IMR-90 (cell line): ENCODE measurements at regions not wholly inside any gene's neighbourhood (a gene's known extent, or its start where the extent isn't known, plus 50 kb on each side); places are given as distances from the start of the nearest gene placed in this dataset.

Experiments
- ATAC-seq: fragments of 200-7000 bp; cut with Tn5 transposase; 2 replicates; pipeline ENCODE4 v1.9.1; 2020; ENCODE audit warnings: low read depth, mild to moderate bottlenecking, moderate library complexity
- BruUV-seq: library from RNA; stranded (reverse); fragments of 400-500 nt; replicated peaks from 2 replicates; lab custom pipeline; 2021; lab: Mats Ljungman, UMichigan
- CTCF ChIA-PET: fragments of 300-600 bp; formaldehyde crosslinking; extraction: SDS; loops from one replicate; lab custom pipeline; 2021; ENCODE audit warnings: antibody characterized with exemption; lab: Yijun Ruan, JAX
- POLR2A ChIA-PET: fragments of 300-600 bp; sonication (Branson Sonifier 250); formaldehyde crosslinking; loops from one replicate; lab custom pipeline; 2022; ENCODE audit warnings: antibody characterized with exemption; ENCODE audit not compliant: unreplicated experiment; lab: Charles Lee
- DNase-seq: peaks from one replicate; pipeline ENCODE4 v3.0.0; 2013
- H2AFZ ChIP-seq: replicated peaks from 2 replicates; pipeline ENCODE3; 2013; ENCODE audit warnings: low read length, mild to moderate bottlenecking; ENCODE audit not compliant: poor library complexity
- H2AK5ac ChIP-seq: 2 replicates; pipeline ENCODE4 v1.6.1; 2013; ENCODE audit warnings: low read depth, low read length, inconsistent platforms
- H2AK9ac ChIP-seq: replicated peaks from 2 replicates; pipeline ENCODE3; 2013; ENCODE audit warnings: mild to moderate bottlenecking, low read depth, low read length, moderate library complexity; ENCODE audit not compliant: poor library complexity
- H2BK120ac ChIP-seq: 2 replicates; pipeline ENCODE4 v1.6.1; 2013; ENCODE audit warnings: low read depth, low read length, inconsistent platforms
- H2BK15ac ChIP-seq: 3 replicates; pipeline ENCODE4 v1.6.1; 2013; ENCODE audit warnings: low read depth, low read length, inconsistent platforms
- H2BK20ac ChIP-seq: 2 replicates; pipeline ENCODE4 v1.6.1; 2013; ENCODE audit warnings: low read depth, mild to moderate bottlenecking, inconsistent platforms, low read length, moderate library complexity
- H2BK5ac ChIP-seq: 2 replicates; pipeline ENCODE4 v1.6.1; 2013; ENCODE audit warnings: mild to moderate bottlenecking, low read depth, low read length, inconsistent platforms; ENCODE audit not compliant: poor library complexity, severe bottlenecking
- H3K14ac ChIP-seq: replicated peaks from 2 replicates; pipeline ENCODE4 v1.6.1; 2013; ENCODE audit warnings: low read depth, low read length, inconsistent platforms
- H3K18ac ChIP-seq: 2 replicates; pipeline ENCODE4 v1.6.1; 2013; ENCODE audit warnings: low read depth, low read length, control low read depth
- H3K23ac ChIP-seq: 2 replicates; pipeline ENCODE4 v1.6.1; 2013; ENCODE audit warnings: low read depth, low read length, inconsistent platforms
- H3K27ac ChIP-seq: 2 replicates; pipeline ENCODE4 v1.5.1; 2013; ENCODE audit warnings: mild to moderate bottlenecking, control low read depth, low read length; ENCODE audit not compliant: insufficient read depth
- H3K27me3 ChIP-seq: 2 replicates; pipeline ENCODE4 v1.6.1; 2013; ENCODE audit warnings: low read length; ENCODE audit not compliant: control insufficient read depth, insufficient read depth
- H3K36me3 ChIP-seq: 2 replicates; pipeline ENCODE4 v1.6.1; 2013; ENCODE audit warnings: low read length, mixed read lengths; ENCODE audit not compliant: control insufficient read depth, insufficient read depth
- H3K4ac ChIP-seq: 2 replicates; pipeline ENCODE4 v1.6.1; 2013; ENCODE audit warnings: low read depth, low read length, inconsistent platforms
- H3K4me1 ChIP-seq: 2 replicates; pipeline ENCODE4 v1.6.1; 2013; ENCODE audit warnings: low read length, mixed read lengths; ENCODE audit not compliant: control insufficient read depth, insufficient read depth
- H3K4me2 ChIP-seq: 2 replicates; pipeline ENCODE4 v1.6.1; 2013; ENCODE audit warnings: low read depth, mild to moderate bottlenecking, control low read depth, low read length, moderate library complexity
- H3K4me3 ChIP-seq: 2 replicates; pipeline ENCODE4 v1.5.1; 2013; ENCODE audit warnings: low read depth, mild to moderate bottlenecking, control low read depth, low read length, moderate library complexity; ENCODE audit not compliant: insufficient read depth
- H3K56ac ChIP-seq: 2 replicates; pipeline ENCODE4 v1.6.1; 2013; ENCODE audit warnings: low read length, inconsistent platforms; ENCODE audit not compliant: insufficient read depth; ENCODE audit errors: extremely low read depth
- H3K79me1 ChIP-seq, 2 experiments: 2 replicates each; pipeline ENCODE4 v1.6.1; 2013; ENCODE audit warnings: low read length in 2 of 2, inconsistent platforms in 1 of 2, low read depth in 1 of 2
- H3K9ac ChIP-seq: 2 replicates; pipeline ENCODE4 v1.6.1; 2013; ENCODE audit warnings: low read depth, low read length, control low read depth
- H3K9me1 ChIP-seq: 2 replicates; pipeline ENCODE4 v1.6.1; 2013; ENCODE audit warnings: low read length, inconsistent platforms; ENCODE audit not compliant: insufficient read depth
- H3K9me3 ChIP-seq: 2 replicates; pipeline ENCODE4 v1.6.1; 2013; ENCODE audit warnings: low read length; ENCODE audit not compliant: control insufficient read depth, insufficient read depth
- H4K20me1 ChIP-seq: 2 replicates; pipeline ENCODE4 v1.6.1; 2013; ENCODE audit warnings: low read length, inconsistent platforms; ENCODE audit not compliant: insufficient read depth
- H4K5ac ChIP-seq: 2 replicates; pipeline ENCODE4 v1.6.1; 2013; ENCODE audit warnings: mild to moderate bottlenecking, low read depth, low read length, control low read depth
- H4K8ac ChIP-seq, 2 experiments: 2 replicates each; pipeline ENCODE4 v1.6.1; 2013; ENCODE audit warnings: low read depth in 2 of 2, low read length in 2 of 2, control low read depth in 1 of 2, inconsistent platforms in 1 of 2
- H4K91ac ChIP-seq: 2 replicates; pipeline ENCODE4 v1.6.1; 2013; ENCODE audit warnings: low read depth, low read length, inconsistent platforms; ENCODE audit not compliant: insufficient read depth
- CHD1 ChIP-seq: IDR thresholded peaks from 2 replicates; pipeline ENCODE4 v1.6.1; 2012; ENCODE audit warnings: low read depth, low read length, improper control_type of control experiment
- ELK1 ChIP-seq: fragments of 150-350 bp; IDR thresholded peaks from 2 replicates; pipeline ENCODE4 v1.6.1; 2016; ENCODE audit warnings: low read depth, mild to moderate bottlenecking, low read length, moderate library complexity, borderline replicate concordance
- MAFK ChIP-seq: IDR thresholded peaks from 2 replicates; pipeline ENCODE4 v1.6.1; 2012; ENCODE audit warnings: low read depth, low read length, improper control_type of control experiment
- MAZ ChIP-seq: IDR thresholded peaks from 2 replicates; pipeline ENCODE4 v1.6.1; 2012; ENCODE audit warnings: low read depth, mild to moderate bottlenecking, low read length, improper control_type of control experiment, moderate library complexity, borderline replicate concordance
- MXI1 ChIP-seq: IDR thresholded peaks from 2 replicates; pipeline ENCODE4 v1.6.1; 2012; ENCODE audit warnings: low read depth, mild to moderate bottlenecking, low read length, moderate library complexity, borderline replicate concordance
- RAD21 ChIP-seq: IDR thresholded peaks from 2 replicates; pipeline ENCODE4 v1.6.1; 2012; ENCODE audit warnings: low read length, improper control_type of control experiment
- RFX5 ChIP-seq: IDR thresholded peaks from 2 replicates; pipeline ENCODE4 v1.8.0; 2012; ENCODE audit warnings: low read depth, mild to moderate bottlenecking, low read length, moderate library complexity
- USF2 ChIP-seq: fragments of 150-350 bp; IDR thresholded peaks from 2 replicates; pipeline ENCODE4 v1.6.1; 2017; ENCODE audit warnings: mild to moderate bottlenecking, antibody characterized with exemption, low read length, low read depth
- WGBS, 2 experiments: methylation state at CpG; one replicate each; pipeline versions ENCODE4 v1.1.5 to v1.1.7; 2013; ENCODE audit warnings: missing lambda C conversion rate in 2 of 2; ENCODE audit not compliant: insufficient read length in 1 of 2; ENCODE audit errors: extremely low coverage in 2 of 2; 5-methylcytosine and 5-hydroxymethylcytosine counted together
- dilution Hi-C: fragments of 300-500 bp; cut with HindIII; formaldehyde crosslinking; loops from one replicate; pipeline ENCODE4 v1.14.3; 2018; ENCODE audit warnings: low sequenced_read_pairs; ENCODE audit not compliant: unreplicated experiment
- in situ Hi-C: fragments of 300-500 bp; cut with MboI; formaldehyde crosslinking; loops from 3 replicates; pipeline ENCODE4 v1.14.3; 2019; ENCODE audit warnings: low sequenced_read_pairs, inconsistent platforms, mixed read lengths
- intact Hi-C: fragments of 100-400 bp; cut with micrococcal nuclease; formaldehyde crosslinking; loops from 2 replicates; pipeline ENCODE4 v1.10.0; 2022

- ATAC-seq (no peak), DNase-seq (no peak)
- no TSS peak for BruUV-seq
- no peak overlapping the region for H4K5ac ChIP-seq
- no peak overlapping the region for H3K4ac ChIP-seq
- H3K36me3 ChIP-seq: no peaks in the 10 kb centered on the region
- no peak overlapping the region for H2AK9ac ChIP-seq
- ChIA-PET POLR2A (no interaction called here), CTCF (no interaction called here)
- no peak overlapping the region for H3K4me3 ChIP-seq
- H2BK120ac ChIP-seq: no peak overlapping the region
- dilution Hi-C loops (no loop called here), in situ Hi-C loops (no loop called here), intact Hi-C loops (no loop called here)
- no peak overlapping the region for H3K23ac ChIP-seq
- no peak overlapping the region for H4K91ac ChIP-seq
- TF ChIP-seq MXI1: no peak
- no peak for TF ChIP-seq CHD1
- no peak for TF ChIP-seq RFX5
- no peak for TF ChIP-seq ELK1
- TF ChIP-seq RAD21: no peak
- TF ChIP-seq MAFK: no peak
- no peak for TF ChIP-seq USF2
- no peak for TF ChIP-seq MAZ
- H2BK15ac ChIP-seq: no peak overlapping the region
- H3K9ac ChIP-seq: no peak overlapping the region
- H3K79me1 ChIP-seq: no peaks in the 10 kb centered on the region
- H2BK5ac ChIP-seq: no peak overlapping the region
- no peaks in the 10 kb centered on the region for H3K9me1 ChIP-seq
- WGBS, 2 experiments: no CpG with 5 or more reads among the region's 3 CpGs
- no peak overlapping the region for H3K27ac ChIP-seq
- no peak overlapping the region for H3K56ac ChIP-seq
- no peak overlapping the region for H2AK5ac ChIP-seq
- no peak overlapping the region for H2AFZ ChIP-seq
- no peak overlapping the region for H2BK20ac ChIP-seq
- H3K9me3 ChIP-seq: 0 out of 2 replicates have a peak, but pooled peaks cover 6% of the 10 kb centered on the region
- no peaks in the 10 kb centered on the region for H3K27me3 ChIP-seq
- H3K14ac ChIP-seq: no peak overlapping the region
- no peak overlapping the region for H3K4me2 ChIP-seq
- H4K8ac ChIP-seq: no peak overlapping the region
- H4K20me1 ChIP-seq: no peaks in the 10 kb centered on the region
- H3K18ac ChIP-seq: no peak overlapping the region
- no peaks in the 10 kb centered on the region for H3K4me1 ChIP-seq
Measured at GRCh38 chr3:191859531-191859930, 398.6 kb downstream of the PYDC2 start.
